Neuronal stem cell (in vitro differentiated cells): ENCODE measurements at regions not wholly inside any gene's neighbourhood (a gene's known extent, or its start where the extent isn't known, plus 50 kb on each side); places are given as distances from the start of the nearest gene placed in this dataset.

Experiments
- DNase-seq: peaks from one replicate; pipeline ENCODE4 v3.0.0-alpha.2; 2013; ENCODE audit warnings: low spot score
- H2AFZ ChIP-seq: one replicate; pipeline ENCODE4 v1.6.1; 2013; ENCODE audit warnings: mild to moderate bottlenecking, low read length, inconsistent platforms
- H2AK5ac ChIP-seq: 2 replicates; pipeline ENCODE4 v1.6.1; 2013; ENCODE audit warnings: low read depth, mild to moderate bottlenecking, inconsistent platforms, low read length, moderate library complexity, mixed read lengths
- H2BK120ac ChIP-seq: 2 replicates; pipeline ENCODE4 v1.6.1; 2013; ENCODE audit warnings: low read depth, mild to moderate bottlenecking, inconsistent platforms, low read length, moderate library complexity, mixed read lengths
- H2BK12ac ChIP-seq: one replicate; pipeline ENCODE4 v1.6.1; 2013; ENCODE audit warnings: low read length, inconsistent platforms
- H2BK15ac ChIP-seq: 2 replicates; pipeline ENCODE4 v1.6.1; 2013; ENCODE audit warnings: mild to moderate bottlenecking, low read length, inconsistent platforms, mixed read lengths
- H2BK5ac ChIP-seq: one replicate; pipeline ENCODE4 v1.6.1; 2013; ENCODE audit warnings: inconsistent platforms, mild to moderate bottlenecking, low read length, moderate library complexity
- H3K14ac ChIP-seq: one replicate; pipeline ENCODE4 v1.6.1; 2013; ENCODE audit warnings: low read length, inconsistent platforms
- H3K18ac ChIP-seq: 2 replicates; pipeline ENCODE4 v1.6.1; 2013; ENCODE audit warnings: low read length, inconsistent platforms
- H3K23ac ChIP-seq: 2 replicates; pipeline ENCODE4 v1.6.1; 2013; ENCODE audit warnings: low read depth, mild to moderate bottlenecking, mixed read lengths, low read length, inconsistent platforms; ENCODE audit not compliant: poor library complexity
- H3K27ac ChIP-seq: replicated peaks from 3 replicates; pipeline ENCODE4 v1.5.1; 2013; ENCODE audit warnings: low read length, inconsistent platforms
- H3K27me3 ChIP-seq, 3 experiments: 2 replicates each; pipeline ENCODE4 v1.6.1; 2013; ENCODE audit warnings: low read length in 3 of 3, mild to moderate bottlenecking in 2 of 3, inconsistent platforms in 1 of 3, low read depth in 1 of 3, mixed read lengths in 1 of 3, moderate library complexity in 1 of 3; ENCODE audit not compliant: control insufficient read depth in 3 of 3, insufficient read depth in 3 of 3
- H3K36me3 ChIP-seq, 2 donors: replicated peaks in 1 of 2; 2 replicates each; pipeline ENCODE4 v1.6.1; 2013; ENCODE audit warnings: low read length in 2 of 2; ENCODE audit not compliant: control insufficient read depth in 2 of 2, insufficient read depth in 2 of 2
- H3K4ac ChIP-seq: 2 replicates; pipeline ENCODE4 v1.6.1; 2013; ENCODE audit warnings: inconsistent platforms, mild to moderate bottlenecking, low read length, moderate library complexity
- H3K4me1 ChIP-seq, 2 donors: 1 replicate in 1 of 2; 2 replicates in 1 of 2; pipeline ENCODE4 v1.6.1; 2013; ENCODE audit warnings: low read length in 2 of 2, low read depth in 1 of 2; ENCODE audit not compliant: control insufficient read depth in 2 of 2, insufficient read depth in 1 of 2
- H3K4me2 ChIP-seq: one replicate; pipeline ENCODE4 v1.6.1; 2013; ENCODE audit warnings: mild to moderate bottlenecking, low read length, inconsistent platforms; ENCODE audit not compliant: insufficient read depth, poor library complexity, severe bottlenecking
- H3K4me3 ChIP-seq, 2 donors: 2 replicates each; pipeline ENCODE4 v1.5.1; 2013; ENCODE audit warnings: low read length in 2 of 2, mild to moderate bottlenecking in 2 of 2, inconsistent platforms in 1 of 2, moderate library complexity in 1 of 2
- H3K79me1 ChIP-seq: one replicate; pipeline ENCODE4 v1.6.1; 2013; ENCODE audit warnings: low read depth, mild to moderate bottlenecking, inconsistent platforms, low read length, moderate library complexity
- H3K9ac ChIP-seq: one replicate; pipeline ENCODE4 v1.6.1; 2013; ENCODE audit warnings: mild to moderate bottlenecking, low read depth, low read length, inconsistent platforms; ENCODE audit not compliant: poor library complexity
- H3K9me3 ChIP-seq, 2 donors: replicated peaks in 1 of 2; 2 replicates each; pipeline versions ENCODE3 to v1.6.1; 2013; ENCODE audit warnings: low read length in 2 of 2, mild to moderate bottlenecking in 2 of 2, inconsistent platforms in 1 of 2, low read depth in 1 of 2, mixed read lengths in 1 of 2, moderate library complexity in 1 of 2; ENCODE audit not compliant: control insufficient read depth in 2 of 2, insufficient read depth in 1 of 2
- H4K8ac ChIP-seq: one replicate; pipeline ENCODE4 v1.6.1; 2013; ENCODE audit warnings: low read depth, mild to moderate bottlenecking, inconsistent platforms, low read length, moderate library complexity
- H4K91ac ChIP-seq: one replicate; pipeline ENCODE4 v1.6.1; 2013; ENCODE audit warnings: low read length, low read depth, mild to moderate bottlenecking, inconsistent platforms; ENCODE audit not compliant: poor library complexity
- WGBS, 2 donors: extraction: QIAGEN DNeasy Blood & Tissue Kit; methylation state at CpG; one replicate each; pipeline ENCODE4 v1.1.7; 2013; ENCODE audit warnings: missing lambda C conversion rate in 2 of 2, mixed read lengths in 1 of 2; ENCODE audit not compliant: insufficient read length in 2 of 2, insufficient replicate concordance in 1 of 2; ENCODE audit errors: extremely low coverage in 2 of 2; 5-methylcytosine and 5-hydroxymethylcytosine counted together

GRCh38 chr4:33625748-33626147 lies 2618.6 kb downstream of the ARAP2 start:
- Histone ChIP-seq H2AFZ (no peak overlapping the region), H2BK12ac (no peak overlapping the region), H3K79me1 (no peaks in the 10 kb centered on the region), H4K8ac (no peak overlapping the region), H2BK15ac (no peak overlapping the region), H2AK5ac (no peak overlapping the region), H3K14ac (no peak overlapping the region), H2BK120ac (no peak overlapping the region), H3K9ac (no peak overlapping the region), H4K91ac (no peak overlapping the region), H3K18ac (no peak overlapping the region), H3K4me3 (no peak overlapping the region), H3K9me3 (peaks cover 0 to 3% of the 10 kb centered on the region in 2 donors), H3K36me3 (no peaks in the 10 kb centered on the region), H3K27me3 (no peaks in the 10 kb centered on the region), H2BK5ac (no peak overlapping the region), H3K27ac (no peak overlapping the region), H3K4ac (no peak overlapping the region), H3K4me2 (no peak overlapping the region), H3K23ac (no peak overlapping the region), H3K4me1 (no peaks in the 10 kb centered on the region)
- DNase-seq, result no peak

- no peak overlapping the region for H2BK5ac ChIP-seq
- H3K23ac ChIP-seq, result no peak overlapping the region
- no peak for DNase-seq
- H3K27ac ChIP-seq, result no peak overlapping the region
- no peaks in the 10 kb centered on the region for H3K36me3 ChIP-seq
- no peak overlapping the region for H2BK15ac ChIP-seq
- no peaks in the 10 kb centered on the region for H3K4me1 ChIP-seq
- no peak overlapping the region for H3K4me3 ChIP-seq
- H2BK12ac ChIP-seq, result no peak overlapping the region
- H2AFZ ChIP-seq, result no peak overlapping the region
- no peak overlapping the region for H3K4me2 ChIP-seq
- H4K91ac ChIP-seq, result no peak overlapping the region
- H3K9me3 ChIP-seq, result peaks cover 0 to 3% of the 10 kb centered on the region in 2 donors
- no peak overlapping the region for H4K8ac ChIP-seq
- H3K79me1 ChIP-seq, result no peaks in the 10 kb centered on the region
- no peak overlapping the region for H3K18ac ChIP-seq
- H2AK5ac ChIP-seq, result no peak overlapping the region
- H2BK120ac ChIP-seq, result no peak overlapping the region
- no CpG with 5 or more reads among the region's 5 CpGs for WGBS, 2 donors
- no peak overlapping the region for H3K9ac ChIP-seq
- no peak overlapping the region for H3K4ac ChIP-seq
- H3K27me3 ChIP-seq, result no peaks in the 10 kb centered on the region
- H3K14ac ChIP-seq, result no peak overlapping the region
These were observed 2618.1 kb downstream of the ARAP2 start for GRCh38 chr4:33626221-33626620.

GRCh38 chr4:33628296-33628695 lies 2616.0 kb downstream of the ARAP2 start:
- H3K27ac ChIP-seq, result no peak overlapping the region
- no peak for DNase-seq
- H3K4me3 ChIP-seq, result no peak overlapping the region
- H3K9me3 ChIP-seq, result no peaks in the 10 kb centered on the region
- no peaks in the 10 kb centered on the region for H3K4me1 ChIP-seq
- H3K4ac ChIP-seq, result no peak overlapping the region
- WGBS, 2 donors, result no CpG with 5 or more reads among the region's 1 CpG
- no peak overlapping the region for H4K8ac ChIP-seq
- no peak overlapping the region for H3K14ac ChIP-seq
- no peak overlapping the region for H2BK15ac ChIP-seq
- no peak overlapping the region for H2AK5ac ChIP-seq
- H2AFZ ChIP-seq, result no peak overlapping the region
- no peak overlapping the region for H3K4me2 ChIP-seq
- no peaks in the 10 kb centered on the region for H3K79me1 ChIP-seq
- H4K91ac ChIP-seq, result no peak overlapping the region
- H2BK120ac ChIP-seq, result no peak overlapping the region
- no peak overlapping the region for H2BK5ac ChIP-seq
- no peak overlapping the region for H3K18ac ChIP-seq
- no peaks in the 10 kb centered on the region for H3K36me3 ChIP-seq
- H3K9ac ChIP-seq, result no peak overlapping the region
- H3K27me3 ChIP-seq, result no peaks in the 10 kb centered on the region
- no peak overlapping the region for H2BK12ac ChIP-seq
- no peak overlapping the region for H3K23ac ChIP-seq

GRCh38 chr4:33649015-33649414 lies 2595.3 kb downstream of the ARAP2 start:
- Histone ChIP-seq H3K14ac (no peak overlapping the region), H2AK5ac (no peak overlapping the region), H3K23ac (no peak overlapping the region), H2BK120ac (no peak overlapping the region), H3K4me2 (no peak overlapping the region), H3K18ac (no peak overlapping the region), H3K36me3 (no peaks in the 10 kb centered on the region), H2AFZ (no peak overlapping the region), H3K9me3 (no peaks in the 10 kb centered on the region), H3K79me1 (no peaks in the 10 kb centered on the region), H3K4me1 (no peaks in the 10 kb centered on the region), H3K27me3 (no peaks in the 10 kb centered on the region), H4K91ac (no peak overlapping the region), H2BK15ac (no peak overlapping the region), H4K8ac (no peak overlapping the region), H2BK12ac (no peak overlapping the region), H3K27ac (no peak overlapping the region), H3K4ac (no peak overlapping the region), H2BK5ac (no peak overlapping the region), H3K4me3 (no peak overlapping the region), H3K9ac (no peak overlapping the region)
- WGBS, 2 donors, result no CpG with 5 or more reads among the region's 2 CpGs
- DNase-seq, result no peak
